ENCODE measurements at regions not wholly inside any gene's neighbourhood (a gene's known extent, or its start where the extent isn't known, plus 50 kb on each side); places are given as distances from the start of the nearest gene placed in this dataset.
A peak's percentile ranks its signal among the peaks of the same experiment; 100 is the strongest.

DNA sequence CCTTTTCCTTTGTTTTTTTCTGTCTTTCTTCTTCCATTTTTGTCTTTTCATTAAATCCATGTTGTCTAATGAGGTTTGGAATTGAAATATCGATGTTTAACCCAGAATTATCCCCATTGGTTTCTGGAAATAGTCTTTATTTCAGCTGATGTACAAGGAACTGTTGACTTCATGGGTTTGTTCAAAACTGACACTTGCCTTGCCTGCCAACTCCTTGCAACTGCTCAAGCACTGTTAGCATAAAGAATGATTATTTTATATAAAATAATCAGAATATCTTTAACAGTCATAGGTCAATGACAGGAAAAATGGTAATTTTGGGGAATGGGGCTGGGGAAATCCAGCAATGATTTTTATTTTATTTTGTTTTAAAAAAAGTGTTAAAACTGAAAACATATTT lies 359.6 kb upstream of the LCORL start:
- Histone ChIP-seq H3F3A (ENCODE audit: low read depth) (no peaks in the 10 kb centered on the region), H3K27me3 (ENCODE audit: insufficient read depth, low read length, poor library complexity, severe bottlenecking) (no peaks in the 10 kb centered on the region), H3K9ac (ENCODE audit: low read depth, low read length, poor library complexity, severe bottlenecking) (no peak overlapping the region), H3K79me2 (ENCODE audit: insufficient read depth, low read length) (no peaks in the 10 kb centered on the region), H3K4me2 (ENCODE audit: low read depth, low read length, poor library complexity, severe bottlenecking) (no peak overlapping the region), H3K36me3 (ENCODE audit: insufficient read depth, low read length) (no peaks in the 10 kb centered on the region), H3K9me2 (replicated peaks; ENCODE audit: low read depth, low read length) (no peaks in the 10 kb centered on the region), H3K4me3 (ENCODE audit: low read length, poor library complexity, severe bottlenecking) (no peak overlapping the region), H2AFZ (ENCODE audit: low read length) (no peak overlapping the region), H3K9me3 (ENCODE audit: insufficient read depth, low read depth, low read length) (no peaks in the 10 kb centered on the region), H4K20me1 (ENCODE audit: insufficient read depth, low read length, poor library complexity, severe bottlenecking) (no peaks in the 10 kb centered on the region), H3K4me1 (ENCODE audit: insufficient read depth, low read length, poor library complexity, severe bottlenecking) (no peaks in the 10 kb centered on the region)
- TF ChIP-seq EZH2phosphoT487 (IDR thresholded peaks at IDR 0.05; ENCODE audit: borderline replicate concordance): no peak
- TF ChIP-seq, protein P1, sequence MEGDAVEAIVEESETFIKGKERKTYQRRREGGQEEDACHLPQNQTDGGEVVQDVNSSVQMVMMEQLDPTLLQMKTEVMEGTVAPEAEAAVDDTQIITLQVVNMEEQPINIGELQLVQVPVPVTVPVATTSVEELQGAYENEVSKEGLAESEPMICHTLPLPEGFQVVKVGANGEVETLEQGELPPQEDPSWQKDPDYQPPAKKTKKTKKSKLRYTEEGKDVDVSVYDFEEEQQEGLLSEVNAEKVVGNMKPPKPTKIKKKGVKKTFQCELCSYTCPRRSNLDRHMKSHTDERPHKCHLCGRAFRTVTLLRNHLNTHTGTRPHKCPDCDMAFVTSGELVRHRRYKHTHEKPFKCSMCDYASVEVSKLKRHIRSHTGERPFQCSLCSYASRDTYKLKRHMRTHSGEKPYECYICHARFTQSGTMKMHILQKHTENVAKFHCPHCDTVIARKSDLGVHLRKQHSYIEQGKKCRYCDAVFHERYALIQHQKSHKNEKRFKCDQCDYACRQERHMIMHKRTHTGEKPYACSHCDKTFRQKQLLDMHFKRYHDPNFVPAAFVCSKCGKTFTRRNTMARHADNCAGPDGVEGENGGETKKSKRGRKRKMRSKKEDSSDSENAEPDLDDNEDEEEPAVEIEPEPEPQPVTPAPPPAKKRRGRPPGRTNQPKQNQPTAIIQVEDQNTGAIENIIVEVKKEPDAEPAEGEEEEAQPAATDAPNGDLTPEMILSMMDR (conservative IDR thresholded peaks at IDR 0.05; ENCODE audit: low read length): no peak

DNA sequence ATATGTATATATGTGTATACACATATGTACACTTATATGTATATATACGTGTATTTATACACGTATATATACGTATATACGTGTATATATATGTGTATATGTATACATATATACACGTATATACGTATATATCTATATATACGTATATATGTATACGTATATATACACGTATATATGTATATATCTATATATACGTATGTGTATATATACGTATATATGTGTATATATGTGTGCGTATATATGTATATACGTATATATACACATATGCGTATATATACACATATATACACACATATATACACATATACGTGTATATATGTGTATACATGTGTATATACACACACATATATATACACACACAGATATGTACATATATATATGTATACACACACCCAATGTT lies 348.0 kb upstream of the LCORL start:
- no peaks in the 10 kb centered on the region for H3K9me2 ChIP-seq (replicated peaks; ENCODE audit: low read depth, low read length)
- H2AFZ ChIP-seq (ENCODE audit: low read length): no peak overlapping the region
- no peaks in the 10 kb centered on the region for H4K20me1 ChIP-seq (ENCODE audit: insufficient read depth, low read length, poor library complexity, severe bottlenecking)
- H3K27me3 ChIP-seq (ENCODE audit: insufficient read depth, low read length, poor library complexity, severe bottlenecking): no peaks in the 10 kb centered on the region
- H3K4me1 ChIP-seq (ENCODE audit: insufficient read depth, low read length, poor library complexity, severe bottlenecking): no peaks in the 10 kb centered on the region
- no peak overlapping the region for H3K9ac ChIP-seq (ENCODE audit: low read depth, low read length, poor library complexity, severe bottlenecking)
- H3F3A ChIP-seq (ENCODE audit: low read depth): no peaks in the 10 kb centered on the region
- no peaks in the 10 kb centered on the region for H3K79me2 ChIP-seq (ENCODE audit: insufficient read depth, low read length)
- no peak overlapping the region for H3K4me3 ChIP-seq (ENCODE audit: low read length, poor library complexity, severe bottlenecking)
- no peak overlapping the region for H3K4me2 ChIP-seq (ENCODE audit: low read depth, low read length, poor library complexity, severe bottlenecking)
- H3K9me3 ChIP-seq (ENCODE audit: insufficient read depth, low read depth, low read length): no peaks in the 10 kb centered on the region
- TF ChIP-seq, protein P1 (conservative IDR thresholded peaks at IDR 0.05; ENCODE audit: low read length): no peak
- no peak for TF ChIP-seq EZH2phosphoT487 (IDR thresholded peaks at IDR 0.05; ENCODE audit: borderline replicate concordance)
- no peaks in the 10 kb centered on the region for H3K36me3 ChIP-seq (ENCODE audit: insufficient read depth, low read length)

DNA sequence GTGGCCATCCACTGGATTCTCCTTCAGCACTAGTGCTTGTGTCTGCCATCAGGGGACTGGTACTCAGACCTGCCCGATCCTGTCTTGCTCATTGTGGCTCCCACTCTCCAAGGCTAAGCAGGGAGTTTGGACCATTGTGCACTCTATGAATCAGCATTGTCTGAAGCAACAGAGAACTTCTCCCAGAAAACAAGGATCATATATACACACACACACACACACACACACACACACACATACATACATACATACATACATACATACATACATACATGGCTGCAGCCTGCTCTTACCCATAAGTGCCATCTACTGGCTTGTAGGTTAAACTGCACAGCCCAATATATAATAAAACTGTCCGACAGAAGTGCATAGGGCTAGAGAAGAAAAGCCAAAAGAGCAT lies 345.3 kb upstream of the LCORL start:
- Histone ChIP-seq H3K4me1 (ENCODE audit: insufficient read depth, low read length, poor library complexity, severe bottlenecking) (no peaks in the 10 kb centered on the region), H2AFZ (ENCODE audit: low read length) (no peak overlapping the region), H3K9me2 (replicated peaks; ENCODE audit: low read depth, low read length) (no peaks in the 10 kb centered on the region), H3K9me3 (ENCODE audit: insufficient read depth, low read depth, low read length) (no peaks in the 10 kb centered on the region), H3K27me3 (ENCODE audit: insufficient read depth, low read length, poor library complexity, severe bottlenecking) (no peaks in the 10 kb centered on the region), H3F3A (ENCODE audit: low read depth) (no peaks in the 10 kb centered on the region), H3K79me2 (ENCODE audit: insufficient read depth, low read length) (no peaks in the 10 kb centered on the region), H3K4me3 (ENCODE audit: low read length, poor library complexity, severe bottlenecking) (no peak overlapping the region), H3K4me2 (ENCODE audit: low read depth, low read length, poor library complexity, severe bottlenecking) (no peak overlapping the region), H3K36me3 (ENCODE audit: insufficient read depth, low read length) (no peaks in the 10 kb centered on the region), H3K9ac (ENCODE audit: low read depth, low read length, poor library complexity, severe bottlenecking) (no peak overlapping the region), H4K20me1 (ENCODE audit: insufficient read depth, low read length, poor library complexity, severe bottlenecking) (no peaks in the 10 kb centered on the region)
- TF ChIP-seq EZH2phosphoT487 (IDR thresholded peaks at IDR 0.05; ENCODE audit: borderline replicate concordance): no peak
- TF ChIP-seq, protein P1 (conservative IDR thresholded peaks at IDR 0.05; ENCODE audit: low read length): peak; percentile 66

Measured in Loucy (cell line).